GM23338 (cell line): ENCODE measurements at regions not wholly inside any gene's neighbourhood (a gene's known extent, or its start where the extent isn't known, plus 50 kb on each side); places are given as distances from the start of the nearest gene placed in this dataset.

Source experiments
- ATAC-seq: fragments of 200-7000 bp; cut with Tn5 transposase; 3 replicates; pipeline ENCODE4 v1.9.1; 2020
- DNase-seq: peaks from one replicate; pipeline ENCODE4 v3.0.0-alpha.2; 2015; ENCODE audit warnings: low spot score
- H2AFZ ChIP-seq: fragments of 200-600 bp; sonication (generic); 2 replicates; pipeline ENCODE4 v1.8.0; 2016; ENCODE audit warnings: antibody characterized with exemption, mild to moderate bottlenecking, moderate library complexity
- H3F3A ChIP-seq: fragments of 200-600 bp; sonication (generic); replicated peaks from 2 replicates; pipeline ENCODE4 v1.8.0; 2017; ENCODE audit warnings: antibody characterized with exemption, mixed run types, low read depth
- H3K27ac ChIP-seq: fragments of 200-600 bp; sonication (generic); 2 replicates; pipeline ENCODE4 v1.6.1; 2016; ENCODE audit warnings: low read depth
- H3K27me3 ChIP-seq: fragments of 200-600 bp; sonication (generic); 2 replicates; pipeline ENCODE4 v1.8.0; 2016; ENCODE audit warnings: mild to moderate bottlenecking, mixed run types, moderate library complexity; ENCODE audit not compliant: insufficient read depth
- H3K36me3 ChIP-seq: fragments of 200-600 bp; sonication (generic); 2 replicates; pipeline ENCODE4 v1.8.0; 2016; ENCODE audit warnings: mild to moderate bottlenecking; ENCODE audit not compliant: insufficient read depth
- H3K4me1 ChIP-seq: fragments of 200-600 bp; sonication (generic); 2 replicates; pipeline ENCODE4 v1.8.0; 2016; ENCODE audit warnings: mild to moderate bottlenecking, moderate library complexity; ENCODE audit not compliant: insufficient read depth
- H3K4me2 ChIP-seq: fragments of 200-600 bp; sonication (generic); 2 replicates; pipeline ENCODE4 v1.7.1; 2017; ENCODE audit warnings: mixed run types
- H3K4me3 ChIP-seq: fragments of 200-600 bp; sonication (generic); 2 replicates; pipeline ENCODE4 v1.6.1; 2016; ENCODE audit warnings: mixed run types
- H3K79me2 ChIP-seq: fragments of 200-600 bp; sonication (generic); replicated peaks from 2 replicates; pipeline ENCODE4 v1.8.0; 2017; ENCODE audit warnings: mild to moderate bottlenecking; ENCODE audit not compliant: insufficient read depth
- H3K9me2 ChIP-seq: fragments of 200-600 bp; sonication (generic); 2 replicates; pipeline ENCODE4 v1.8.0; 2017; ENCODE audit not compliant: insufficient read depth
- H4K20me1 ChIP-seq: fragments of 200-600 bp; sonication (generic); replicated peaks from 2 replicates; pipeline ENCODE4 v1.8.0; 2017; ENCODE audit warnings: mild to moderate bottlenecking; ENCODE audit not compliant: insufficient read depth
- H3K27ac Mint-ChIP-seq: 2 replicates; pipeline ENCODE4 v1.8.0; 2020; ENCODE audit warnings: inconsistent platforms, mild to moderate bottlenecking, moderate library complexity, mixed read lengths
- H3K27me3 Mint-ChIP-seq: 3 replicates; pipeline ENCODE4 v1.8.0; 2022; ENCODE audit warnings: low read depth, mild to moderate bottlenecking, moderate library complexity, mixed read lengths, inconsistent platforms; ENCODE audit not compliant: insufficient read depth, poor library complexity
- H3K36me3 Mint-ChIP-seq: 3 replicates; pipeline ENCODE4 v1.8.0; 2021; ENCODE audit warnings: low read depth, mild to moderate bottlenecking, inconsistent platforms, moderate library complexity, mixed read lengths
- H3K4me1 Mint-ChIP-seq: 3 replicates; pipeline ENCODE4 v1.8.0; 2020; ENCODE audit warnings: mild to moderate bottlenecking, inconsistent platforms, mixed read lengths
- H3K4me3 Mint-ChIP-seq: 3 replicates; pipeline ENCODE4 v1.8.0; 2021; ENCODE audit warnings: moderate library complexity, mild to moderate bottlenecking, inconsistent platforms, mixed read lengths
- H3K9me3 Mint-ChIP-seq: 3 replicates; pipeline ENCODE4 v1.8.0; 2020; ENCODE audit warnings: moderate library complexity, mild to moderate bottlenecking, inconsistent platforms, mixed read lengths
- EZH2 ChIP-seq: fragments of 200-600 bp; sonication (generic); IDR thresholded peaks from one replicate; pipeline ENCODE4 v1.8.0; 2017; ENCODE audit warnings: antibody characterized with exemption, mild to moderate bottlenecking, low read depth; ENCODE audit not compliant: unreplicated experiment
- EZH2phosphoT487 ChIP-seq: fragments of 200-600 bp; sonication (generic); IDR thresholded peaks from one replicate; pipeline ENCODE4 v1.8.1; 2018; ENCODE audit warnings: antibody characterized with exemption; ENCODE audit not compliant: unreplicated experiment
- JUNB ChIP-seq: IDR thresholded peaks from one replicate; pipeline ENCODE4 v1.6.1; 2016; ENCODE audit warnings: antibody characterized with exemption; ENCODE audit not compliant: unreplicated experiment
- NANOG ChIP-seq: IDR thresholded peaks from 2 replicates; pipeline ENCODE4 v1.6.1; 2016; ENCODE audit warnings: antibody characterized with exemption, borderline replicate concordance
- POLR2AphosphoS5 ChIP-seq: IDR thresholded peaks from 2 replicates; pipeline ENCODE4 v1.6.1; 2016; ENCODE audit warnings: antibody characterized with exemption, low read depth
- STAT1 ChIP-seq: IDR thresholded peaks from one replicate; pipeline ENCODE4 v1.6.1; 2016; ENCODE audit warnings: antibody characterized with exemption; ENCODE audit not compliant: unreplicated experiment
- ZNF114 ChIP-seq: fragments of 250-450 bp; sonication (Bioruptor Pico); IDR thresholded peaks from 2 replicates; pipeline ENCODE4 v1.5.0; 2020; ENCODE audit warnings: mild to moderate bottlenecking, moderate library complexity
- ZNF331 ChIP-seq: fragments of 250-450 bp; sonication (Bioruptor Pico); IDR thresholded peaks from 2 replicates; pipeline ENCODE4 v1.5.0; 2020; ENCODE audit warnings: low read depth, mild to moderate bottlenecking, moderate library complexity
- TF ChIP-seq, protein P1 (sequence below): fragments of 250-450 bp; sonication (Bioruptor Pico); IDR thresholded peaks from 2 replicates; pipeline ENCODE4 v1.5.0; 2020; ENCODE audit warnings: mild to moderate bottlenecking, moderate library complexity
- TF ChIP-seq, protein P2 (sequence below), 2 experiments: fragments of 200-600 bp in 1 of 2; sonication (generic) in 1 of 2; conservative IDR thresholded peaks; 2 replicates each; pipeline versions ENCODE4 v1.5.1 to v1.6.1; 2016 to 2017; ENCODE audit warnings: antibody characterized with exemption in 2 of 2, low read depth in 2 of 2, mild to moderate bottlenecking in 2 of 2, moderate library complexity in 1 of 2
- TF ChIP-seq, protein P3 (sequence below): IDR thresholded peaks from 2 replicates; pipeline ENCODE4 v1.6.1; 2016; ENCODE audit warnings: antibody characterized with exemption
- TF ChIP-seq, protein P4 (sequence below): IDR thresholded peaks from one replicate; pipeline ENCODE4 v1.6.1; 2018; ENCODE audit warnings: antibody characterized with exemption; ENCODE audit not compliant: unreplicated experiment

DNA sequence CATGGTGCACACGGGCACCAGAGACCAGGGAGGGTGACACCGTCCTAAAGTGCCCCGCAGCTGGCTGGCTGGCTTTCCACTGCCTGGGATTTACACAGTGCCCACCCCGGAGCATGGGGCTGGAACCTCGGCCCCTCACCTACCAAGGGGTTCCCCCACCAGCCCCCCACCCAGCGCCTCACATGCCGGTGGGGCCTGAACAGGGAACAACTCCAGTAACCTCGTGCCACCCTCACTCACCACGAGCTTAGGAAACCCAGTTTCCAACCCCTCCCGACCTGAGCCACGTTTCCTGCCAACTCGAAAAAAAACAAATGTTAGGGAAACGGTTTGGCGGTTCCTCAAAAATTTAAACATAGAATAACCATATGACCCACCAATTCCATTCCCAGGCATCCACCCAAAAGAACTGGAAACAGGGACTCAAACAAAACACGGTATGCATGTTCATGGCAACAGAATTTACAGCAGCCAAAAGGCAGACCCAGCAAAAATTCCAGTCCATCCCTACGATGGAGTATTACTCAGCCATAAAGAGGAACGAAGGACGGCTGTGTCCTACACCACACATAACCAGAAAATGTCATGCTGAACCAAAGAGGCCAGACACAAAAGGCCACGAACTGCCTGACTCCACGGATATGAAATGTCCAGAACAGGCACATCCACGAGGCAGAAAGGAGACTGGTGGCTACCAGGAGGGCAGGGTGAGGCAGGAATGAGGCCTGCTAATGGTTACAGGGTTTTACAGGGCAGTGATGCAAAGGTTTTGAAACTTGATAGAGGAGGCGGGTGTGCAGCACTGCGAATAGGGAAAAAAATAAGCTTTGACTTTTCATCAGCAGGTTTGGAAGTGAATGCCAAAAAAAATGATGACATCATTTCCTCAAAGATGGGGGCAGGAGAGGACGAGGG, 68.9 kb downstream of the NCOR2 start (continued):
- TF ChIP-seq, protein P1, sequence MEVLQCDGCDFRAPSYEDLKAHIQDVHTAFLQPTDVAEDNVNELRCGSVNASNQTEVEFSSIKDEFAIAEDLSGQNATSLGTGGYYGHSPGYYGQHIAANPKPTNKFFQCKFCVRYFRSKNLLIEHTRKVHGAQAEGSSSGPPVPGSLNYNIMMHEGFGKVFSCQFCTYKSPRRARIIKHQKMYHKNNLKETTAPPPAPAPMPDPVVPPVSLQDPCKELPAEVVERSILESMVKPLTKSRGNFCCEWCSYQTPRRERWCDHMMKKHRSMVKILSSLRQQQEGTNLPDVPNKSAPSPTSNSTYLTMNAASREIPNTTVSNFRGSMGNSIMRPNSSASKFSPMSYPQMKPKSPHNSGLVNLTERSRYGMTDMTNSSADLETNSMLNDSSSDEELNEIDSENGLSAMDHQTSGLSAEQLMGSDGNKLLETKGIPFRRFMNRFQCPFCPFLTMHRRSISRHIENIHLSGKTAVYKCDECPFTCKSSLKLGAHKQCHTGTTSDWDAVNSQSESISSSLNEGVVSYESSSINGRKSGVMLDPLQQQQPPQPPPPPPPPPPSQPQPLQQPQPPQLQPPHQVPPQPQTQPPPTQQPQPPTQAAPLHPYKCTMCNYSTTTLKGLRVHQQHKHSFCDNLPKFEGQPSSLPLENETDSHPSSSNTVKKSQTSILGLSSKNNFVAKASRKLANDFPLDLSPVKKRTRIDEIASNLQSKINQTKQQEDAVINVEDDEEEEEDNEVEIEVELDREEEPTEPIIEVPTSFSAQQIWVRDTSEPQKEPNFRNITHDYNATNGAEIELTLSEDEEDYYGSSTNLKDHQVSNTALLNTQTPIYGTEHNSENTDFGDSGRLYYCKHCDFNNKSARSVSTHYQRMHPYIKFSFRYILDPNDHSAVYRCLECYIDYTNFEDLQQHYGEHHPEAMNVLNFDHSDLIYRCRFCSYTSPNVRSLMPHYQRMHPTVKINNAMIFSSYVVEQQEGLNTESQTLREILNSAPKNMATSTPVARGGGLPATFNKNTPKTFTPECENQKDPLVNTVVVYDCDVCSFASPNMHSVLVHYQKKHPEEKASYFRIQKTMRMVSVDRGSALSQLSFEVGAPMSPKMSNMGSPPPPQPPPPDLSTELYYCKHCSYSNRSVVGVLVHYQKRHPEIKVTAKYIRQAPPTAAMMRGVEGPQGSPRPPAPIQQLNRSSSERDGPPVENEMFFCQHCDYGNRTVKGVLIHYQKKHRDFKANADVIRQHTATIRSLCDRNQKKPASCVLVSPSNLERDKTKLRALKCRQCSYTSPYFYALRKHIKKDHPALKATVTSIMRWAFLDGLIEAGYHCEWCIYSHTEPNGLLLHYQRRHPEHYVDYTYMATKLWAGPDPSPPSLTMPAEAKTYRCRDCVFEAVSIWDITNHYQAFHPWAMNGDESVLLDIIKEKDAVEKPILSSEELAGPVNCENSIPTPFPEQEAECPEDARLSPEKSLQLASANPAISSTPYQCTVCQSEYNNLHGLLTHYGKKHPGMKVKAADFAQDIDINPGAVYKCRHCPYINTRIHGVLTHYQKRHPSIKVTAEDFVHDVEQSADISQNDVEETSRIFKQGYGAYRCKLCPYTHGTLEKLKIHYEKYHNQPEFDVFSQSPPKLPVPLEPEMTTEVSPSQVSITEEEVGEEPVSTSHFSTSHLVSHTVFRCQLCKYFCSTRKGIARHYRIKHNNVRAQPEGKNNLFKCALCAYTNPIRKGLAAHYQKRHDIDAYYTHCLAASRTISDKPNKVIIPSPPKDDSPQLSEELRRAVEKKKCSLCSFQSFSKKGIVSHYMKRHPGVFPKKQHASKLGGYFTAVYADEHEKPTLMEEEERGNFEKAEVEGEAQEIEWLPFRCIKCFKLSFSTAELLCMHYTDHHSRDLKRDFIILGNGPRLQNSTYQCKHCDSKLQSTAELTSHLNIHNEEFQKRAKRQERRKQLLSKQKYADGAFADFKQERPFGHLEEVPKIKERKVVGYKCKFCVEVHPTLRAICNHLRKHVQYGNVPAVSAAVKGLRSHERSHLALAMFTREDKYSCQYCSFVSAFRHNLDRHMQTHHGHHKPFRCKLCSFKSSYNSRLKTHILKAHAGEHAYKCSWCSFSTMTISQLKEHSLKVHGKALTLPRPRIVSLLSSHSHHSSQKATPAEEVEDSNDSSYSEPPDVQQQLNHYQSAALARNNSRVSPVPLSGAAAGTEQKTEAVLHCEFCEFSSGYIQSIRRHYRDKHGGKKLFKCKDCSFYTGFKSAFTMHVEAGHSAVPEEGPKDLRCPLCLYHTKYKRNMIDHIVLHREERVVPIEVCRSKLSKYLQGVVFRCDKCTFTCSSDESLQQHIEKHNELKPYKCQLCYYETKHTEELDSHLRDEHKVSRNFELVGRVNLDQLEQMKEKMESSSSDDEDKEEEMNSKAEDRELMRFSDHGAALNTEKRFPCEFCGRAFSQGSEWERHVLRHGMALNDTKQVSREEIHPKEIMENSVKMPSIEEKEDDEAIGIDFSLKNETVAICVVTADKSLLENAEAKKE (CRISPR knock-in tag) = no peak
- TF ChIP-seq STAT1 = no peak
- TF ChIP-seq, protein P2, sequence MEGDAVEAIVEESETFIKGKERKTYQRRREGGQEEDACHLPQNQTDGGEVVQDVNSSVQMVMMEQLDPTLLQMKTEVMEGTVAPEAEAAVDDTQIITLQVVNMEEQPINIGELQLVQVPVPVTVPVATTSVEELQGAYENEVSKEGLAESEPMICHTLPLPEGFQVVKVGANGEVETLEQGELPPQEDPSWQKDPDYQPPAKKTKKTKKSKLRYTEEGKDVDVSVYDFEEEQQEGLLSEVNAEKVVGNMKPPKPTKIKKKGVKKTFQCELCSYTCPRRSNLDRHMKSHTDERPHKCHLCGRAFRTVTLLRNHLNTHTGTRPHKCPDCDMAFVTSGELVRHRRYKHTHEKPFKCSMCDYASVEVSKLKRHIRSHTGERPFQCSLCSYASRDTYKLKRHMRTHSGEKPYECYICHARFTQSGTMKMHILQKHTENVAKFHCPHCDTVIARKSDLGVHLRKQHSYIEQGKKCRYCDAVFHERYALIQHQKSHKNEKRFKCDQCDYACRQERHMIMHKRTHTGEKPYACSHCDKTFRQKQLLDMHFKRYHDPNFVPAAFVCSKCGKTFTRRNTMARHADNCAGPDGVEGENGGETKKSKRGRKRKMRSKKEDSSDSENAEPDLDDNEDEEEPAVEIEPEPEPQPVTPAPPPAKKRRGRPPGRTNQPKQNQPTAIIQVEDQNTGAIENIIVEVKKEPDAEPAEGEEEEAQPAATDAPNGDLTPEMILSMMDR (conservative IDR thresholded peaks at IDR 0.05; ENCODE audit: low read depth in 2 of 2) = no peak

DNA sequence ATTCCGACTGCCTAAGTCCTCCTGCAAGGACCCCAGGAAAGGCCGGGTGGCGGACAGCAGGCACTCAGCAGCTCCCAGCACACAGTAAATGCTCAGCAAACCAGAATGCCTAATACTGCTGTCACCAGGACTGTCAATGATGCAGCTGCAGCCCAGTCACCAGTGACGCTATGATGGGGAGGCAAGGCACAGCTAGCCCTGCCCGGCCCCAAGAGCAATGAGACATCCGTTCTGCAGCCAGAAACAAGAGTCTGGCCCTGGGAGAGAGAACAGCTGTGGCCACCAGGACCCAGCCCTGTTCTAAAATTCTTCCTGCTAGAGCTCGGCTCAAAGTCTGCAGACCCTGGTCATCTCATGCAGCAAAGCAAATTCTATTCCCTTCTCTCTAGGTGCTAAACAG, 69.8 kb downstream of the NCOR2 start:
- Histone ChIP-seq H3K27ac (peak overlapping the region; percentile 66), H3K36me3 (no peaks in the 10 kb centered on the region), H3K79me2 (peaks cover 95% of the 10 kb centered on the region), H3K4me2 (no peak overlapping the region), H4K20me1 (peaks cover 14% of the 10 kb centered on the region), H2AFZ (no peak overlapping the region), H3K4me1 (peaks cover 37% of the 10 kb centered on the region), H3F3A (0 out of 2 replicates have a peak, but pooled peaks cover 5% of the 10 kb centered on the region), H3K27me3 (no peaks in the 10 kb centered on the region), H3K9me2 (no peaks in the 10 kb centered on the region), H3K4me3 (no peak overlapping the region)
- ATAC-seq (no peak), DNase-seq (no peak)
- H3K27ac Mint-ChIP-seq = 0 out of 2 replicates have a peak overlapping the region, but pooled peaks have one; percentile 39
- peaks cover 57% of the 10 kb centered on the region for H3K4me1 Mint-ChIP-seq
- H3K9me3 Mint-ChIP-seq = no peaks in the 10 kb centered on the region
- no peak overlapping the region for H3K4me3 Mint-ChIP-seq
- peaks cover 6% of the 10 kb centered on the region; the same call in 1 of the 3 replicates for H3K36me3 Mint-ChIP-seq
- H3K27me3 Mint-ChIP-seq = peaks cover 25% of the 10 kb centered on the region
- TF ChIP-seq POLR2AphosphoS5 (no peak), NANOG (no peak), EZH2 (no peak), ZNF331 (CRISPR knock-in tag) (no peak), JUNB (no peak), ZNF114 (CRISPR knock-in tag) (no peak), STAT1 (no peak), EZH2phosphoT487 (no peak)
- TF ChIP-seq, protein P3, sequence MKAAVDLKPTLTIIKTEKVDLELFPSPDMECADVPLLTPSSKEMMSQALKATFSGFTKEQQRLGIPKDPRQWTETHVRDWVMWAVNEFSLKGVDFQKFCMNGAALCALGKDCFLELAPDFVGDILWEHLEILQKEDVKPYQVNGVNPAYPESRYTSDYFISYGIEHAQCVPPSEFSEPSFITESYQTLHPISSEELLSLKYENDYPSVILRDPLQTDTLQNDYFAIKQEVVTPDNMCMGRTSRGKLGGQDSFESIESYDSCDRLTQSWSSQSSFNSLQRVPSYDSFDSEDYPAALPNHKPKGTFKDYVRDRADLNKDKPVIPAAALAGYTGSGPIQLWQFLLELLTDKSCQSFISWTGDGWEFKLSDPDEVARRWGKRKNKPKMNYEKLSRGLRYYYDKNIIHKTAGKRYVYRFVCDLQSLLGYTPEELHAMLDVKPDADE = no peak
- TF ChIP-seq, protein P4, sequence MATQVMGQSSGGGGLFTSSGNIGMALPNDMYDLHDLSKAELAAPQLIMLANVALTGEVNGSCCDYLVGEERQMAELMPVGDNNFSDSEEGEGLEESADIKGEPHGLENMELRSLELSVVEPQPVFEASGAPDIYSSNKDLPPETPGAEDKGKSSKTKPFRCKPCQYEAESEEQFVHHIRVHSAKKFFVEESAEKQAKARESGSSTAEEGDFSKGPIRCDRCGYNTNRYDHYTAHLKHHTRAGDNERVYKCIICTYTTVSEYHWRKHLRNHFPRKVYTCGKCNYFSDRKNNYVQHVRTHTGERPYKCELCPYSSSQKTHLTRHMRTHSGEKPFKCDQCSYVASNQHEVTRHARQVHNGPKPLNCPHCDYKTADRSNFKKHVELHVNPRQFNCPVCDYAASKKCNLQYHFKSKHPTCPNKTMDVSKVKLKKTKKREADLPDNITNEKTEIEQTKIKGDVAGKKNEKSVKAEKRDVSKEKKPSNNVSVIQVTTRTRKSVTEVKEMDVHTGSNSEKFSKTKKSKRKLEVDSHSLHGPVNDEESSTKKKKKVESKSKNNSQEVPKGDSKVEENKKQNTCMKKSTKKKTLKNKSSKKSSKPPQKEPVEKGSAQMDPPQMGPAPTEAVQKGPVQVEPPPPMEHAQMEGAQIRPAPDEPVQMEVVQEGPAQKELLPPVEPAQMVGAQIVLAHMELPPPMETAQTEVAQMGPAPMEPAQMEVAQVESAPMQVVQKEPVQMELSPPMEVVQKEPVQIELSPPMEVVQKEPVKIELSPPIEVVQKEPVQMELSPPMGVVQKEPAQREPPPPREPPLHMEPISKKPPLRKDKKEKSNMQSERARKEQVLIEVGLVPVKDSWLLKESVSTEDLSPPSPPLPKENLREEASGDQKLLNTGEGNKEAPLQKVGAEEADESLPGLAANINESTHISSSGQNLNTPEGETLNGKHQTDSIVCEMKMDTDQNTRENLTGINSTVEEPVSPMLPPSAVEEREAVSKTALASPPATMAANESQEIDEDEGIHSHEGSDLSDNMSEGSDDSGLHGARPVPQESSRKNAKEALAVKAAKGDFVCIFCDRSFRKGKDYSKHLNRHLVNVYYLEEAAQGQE = no peak
